Erythroblast (primary cell): ENCODE measurements at regions not wholly inside any gene's neighbourhood (a gene's known extent, or its start where the extent isn't known, plus 50 kb on each side); places are given as distances from the start of the nearest gene placed in this dataset.

Experiments used
- GATA1 ChIP-seq: IDR thresholded peaks from 2 replicates; pipeline ENCODE4 v1.6.1; 2011; ENCODE audit warnings: low read depth, mild to moderate bottlenecking, control low read depth, low read length, moderate library complexity
- POLR2A ChIP-seq: IDR thresholded peaks from 2 replicates; pipeline ENCODE4 v1.6.1; 2011; ENCODE audit warnings: mild to moderate bottlenecking, low read length

- no peak for TF ChIP-seq POLR2A
- TF ChIP-seq GATA1, result no peak
Measured at GRCh38 chr21:36535618-36536241, 55.8 kb upstream of the CLDN14 start.
